H9 (cell line): ENCODE measurements at regions not wholly inside any gene's neighbourhood (a gene's known extent, or its start where the extent isn't known, plus 50 kb on each side); places are given as distances from the start of the nearest gene placed in this dataset.

Source experiments
- DNase-seq: peaks from one replicate; pipeline ENCODE4 v3.0.0-alpha.2; 2017
- H2AFZ ChIP-seq: one replicate; pipeline ENCODE4 v1.6.1; 2013; ENCODE audit warnings: mild to moderate bottlenecking, low read length, control low read depth, moderate library complexity
- H2AK5ac ChIP-seq: 2 replicates; pipeline ENCODE4 v1.6.1; 2013; ENCODE audit warnings: low read length, control low read depth, mixed read lengths; ENCODE audit not compliant: insufficient read length
- H2BK120ac ChIP-seq: one replicate; pipeline ENCODE4 v1.6.1; 2013; ENCODE audit warnings: low read depth, mild to moderate bottlenecking, low read length, control low read depth, inconsistent platforms; ENCODE audit not compliant: poor library complexity, severe bottlenecking
- H2BK12ac ChIP-seq: 2 replicates; pipeline ENCODE4 v1.6.1; 2013; ENCODE audit warnings: low read length, control low read depth, mixed read lengths, low read depth; ENCODE audit not compliant: insufficient read length
- H2BK15ac ChIP-seq: 2 replicates; pipeline ENCODE4 v1.6.1; 2013; ENCODE audit warnings: low read depth, low read length, control low read depth
- H2BK20ac ChIP-seq: one replicate; pipeline ENCODE4 v1.6.1; 2013; ENCODE audit warnings: low read depth, mild to moderate bottlenecking, low read length, control low read depth, inconsistent platforms; ENCODE audit not compliant: poor library complexity, severe bottlenecking
- H2BK5ac ChIP-seq: 2 replicates; pipeline ENCODE4 v1.6.1; 2013; ENCODE audit warnings: low read length, control low read depth, mixed read lengths; ENCODE audit not compliant: insufficient read length
- H3K14ac ChIP-seq: 2 replicates; pipeline ENCODE4 v1.6.1; 2013; ENCODE audit warnings: low read length, control low read depth; ENCODE audit not compliant: insufficient read depth
- H3K18ac ChIP-seq: 2 replicates; pipeline ENCODE4 v1.6.1; 2013; ENCODE audit warnings: low read depth, mild to moderate bottlenecking, mixed read lengths, low read length, control low read depth; ENCODE audit not compliant: insufficient read length
- H3K23ac ChIP-seq: 2 replicates; pipeline ENCODE4 v1.6.1; 2013; ENCODE audit warnings: low read length, control low read depth, mixed read lengths, low read depth; ENCODE audit not compliant: insufficient read length
- H3K23me2 ChIP-seq: 2 replicates; pipeline ENCODE4 v1.6.1; 2013; ENCODE audit warnings: low read depth, mild to moderate bottlenecking, mixed read lengths, low read length, control low read depth; ENCODE audit not compliant: insufficient read length, poor library complexity, severe bottlenecking
- H3K27ac ChIP-seq: 2 replicates; pipeline ENCODE4 v1.5.1; 2013; ENCODE audit warnings: low read length, control low read depth, mixed read lengths, low read depth; ENCODE audit not compliant: insufficient read length
- H3K27me3 ChIP-seq: 2 replicates; pipeline ENCODE4 v1.6.1; 2013; ENCODE audit warnings: low read length, control low read depth, inconsistent platforms; ENCODE audit not compliant: insufficient read depth
- H3K4ac ChIP-seq: 2 replicates; pipeline ENCODE4 v1.6.1; 2013; ENCODE audit warnings: low read depth, mild to moderate bottlenecking, control low read depth, inconsistent platforms, low read length, moderate library complexity
- H3K4me1 ChIP-seq: 2 replicates; pipeline ENCODE4 v1.6.1; 2013; ENCODE audit warnings: low read length, control low read depth, inconsistent platforms; ENCODE audit not compliant: insufficient read depth
- H3K4me2 ChIP-seq: 2 replicates; pipeline ENCODE4 v1.6.1; 2013; ENCODE audit warnings: low read length, control low read depth, mixed read lengths; ENCODE audit not compliant: insufficient read length, insufficient read depth
- H3K56ac ChIP-seq: 2 replicates; pipeline ENCODE4 v1.6.1; 2013; ENCODE audit warnings: low read depth, mild to moderate bottlenecking, mixed read lengths, low read length, control low read depth; ENCODE audit not compliant: insufficient read length
- H3K79me1 ChIP-seq: 2 replicates; pipeline ENCODE4 v1.6.1; 2013; ENCODE audit warnings: low read depth, mild to moderate bottlenecking, moderate library complexity, low read length, control low read depth, inconsistent platforms; ENCODE audit not compliant: insufficient read depth, poor library complexity, severe bottlenecking
- H3K79me2 ChIP-seq: 2 replicates; pipeline ENCODE4 v1.6.1; 2013; ENCODE audit warnings: low read length, control low read depth, inconsistent platforms; ENCODE audit not compliant: insufficient read depth
- H3K9ac ChIP-seq: 2 replicates; pipeline ENCODE4 v1.6.1; 2013; ENCODE audit warnings: low read length, control low read depth, mixed read lengths; ENCODE audit not compliant: insufficient read length; ENCODE audit errors: extremely low read depth
- H3K9me3 ChIP-seq: one replicate; pipeline ENCODE4 v1.6.1; 2013; ENCODE audit warnings: low read depth, low read length, inconsistent platforms; ENCODE audit not compliant: control insufficient read depth
- H3T11ph ChIP-seq: one replicate; pipeline ENCODE4 v1.6.1; 2013; ENCODE audit warnings: mild to moderate bottlenecking, low read length, control low read depth, inconsistent platforms
- H4K20me1 ChIP-seq: one replicate; pipeline ENCODE4 v1.6.1; 2013; ENCODE audit not compliant: control insufficient read depth, insufficient read length, insufficient read depth
- H4K5ac ChIP-seq: 2 replicates; pipeline ENCODE4 v1.6.1; 2013; ENCODE audit warnings: low read depth, mild to moderate bottlenecking, mixed read lengths, low read length, control low read depth; ENCODE audit not compliant: insufficient read length
- H4K8ac ChIP-seq: replicated peaks from 2 replicates; pipeline ENCODE4 v1.6.1; 2013; ENCODE audit warnings: low read length, control low read depth, mixed read lengths, low read depth; ENCODE audit not compliant: insufficient read length
- H4K91ac ChIP-seq: 2 replicates; pipeline ENCODE4 v1.6.1; 2013; ENCODE audit warnings: low read depth, mild to moderate bottlenecking, moderate library complexity, mixed read lengths, low read length, control low read depth; ENCODE audit not compliant: insufficient read length
- H3K27ac Mint-ChIP-seq, 3 experiments: 2 replicates in 2 of 3; 3 replicates in 1 of 3; pipeline ENCODE4 v1.8.0; 2020 to 2021; ENCODE audit warnings: mixed read lengths in 3 of 3, mild to moderate bottlenecking in 1 of 3, moderate library complexity in 1 of 3
- H3K27me3 Mint-ChIP-seq: 2 replicates; pipeline ENCODE4 v1.8.0; 2021; ENCODE audit warnings: low read depth, mild to moderate bottlenecking, moderate library complexity, mixed read lengths
- H3K36me3 Mint-ChIP-seq, 3 experiments: 2 replicates in 2 of 3; 3 replicates in 1 of 3; pipeline ENCODE4 v1.8.0; 2020 to 2021; ENCODE audit warnings: low read depth in 3 of 3, mixed read lengths in 3 of 3; ENCODE audit not compliant: insufficient read depth in 1 of 3
- H3K4me1 Mint-ChIP-seq, 2 experiments: 2 replicates each; pipeline ENCODE4 v1.8.0; 2020; ENCODE audit warnings: mixed read lengths in 2 of 2
- H3K4me3 Mint-ChIP-seq, 2 experiments: 2 replicates in 1 of 2; 3 replicates in 1 of 2; pipeline ENCODE4 v1.8.0; 2020 to 2021; ENCODE audit warnings: mild to moderate bottlenecking in 2 of 2, mixed read lengths in 2 of 2, moderate library complexity in 1 of 2
- H3K9me3 Mint-ChIP-seq, 2 experiments: 2 replicates in 1 of 2; 3 replicates in 1 of 2; pipeline ENCODE4 v1.8.0; 2020; ENCODE audit warnings: mild to moderate bottlenecking in 2 of 2, mixed read lengths in 2 of 2, moderate library complexity in 1 of 2
- CTCF ChIP-seq: fragments of 200-600 bp; sonication (generic); conservative IDR thresholded peaks from 3 replicates; pipeline ENCODE4 v1.8.0; 2021; ENCODE audit warnings: antibody characterized with exemption, mild to moderate bottlenecking
- WGBS: extraction: QIAGEN DNeasy Blood & Tissue Kit; methylation state at CpG from one replicate; pipeline ENCODE4 v1.1.7; 2013; ENCODE audit warnings: missing lambda C conversion rate, low lambda C conversion rate, mixed read lengths; ENCODE audit not compliant: insufficient read length; ENCODE audit errors: extremely low coverage; 5-methylcytosine and 5-hydroxymethylcytosine counted together

GRCh38 chr3:19596408-19596807 lies 337.6 kb downstream of the EFHB start:
- H3K27ac ChIP-seq, result no peak overlapping the region
- no peak overlapping the region for H3K4me3 Mint-ChIP-seq

More at GRCh38 chr3:19596408-19596807, 337.6 kb downstream of the EFHB start:
- no peak overlapping the region for H2BK15ac ChIP-seq
- H3K56ac ChIP-seq, result no peak overlapping the region
- WGBS, result no CpG with 5 or more reads among the region's 1 CpG
- H3K4me1 ChIP-seq, result no peaks in the 10 kb centered on the region
- Mint-ChIP-seq H3K4me1 (no peaks in the 10 kb centered on the region), H3K27me3 (no peaks in the 10 kb centered on the region), H3K36me3 (no peaks in the 10 kb centered on the region; a peak in 1 of 7 replicates), H3K27ac (no peak overlapping the region), H3K9me3 (peaks cover 0 to 2% of the 10 kb centered on the region in 2 experiments; a peak in 4 of 5 replicates)
- H3K4me2 ChIP-seq, result no peak overlapping the region
- H2BK5ac ChIP-seq, result no peak overlapping the region
- no peak overlapping the region for H3K18ac ChIP-seq
- H2BK20ac ChIP-seq, result no peak overlapping the region
- no peak overlapping the region for H2BK12ac ChIP-seq
- no peak overlapping the region for H2AFZ ChIP-seq
- no peak overlapping the region for H2AK5ac ChIP-seq
- no peak overlapping the region for H3T11ph ChIP-seq
- no peak overlapping the region for H2BK120ac ChIP-seq
- no peaks in the 10 kb centered on the region for H3K79me2 ChIP-seq
- no peaks in the 10 kb centered on the region for H3K23me2 ChIP-seq
- H3K9ac ChIP-seq, result no peak overlapping the region
- H3K9me3 ChIP-seq, result no peaks in the 10 kb centered on the region
- no peaks in the 10 kb centered on the region for H4K20me1 ChIP-seq
- no peak overlapping the region for H3K23ac ChIP-seq
- no peak overlapping the region for H3K4ac ChIP-seq
- H3K27me3 ChIP-seq, result no peaks in the 10 kb centered on the region
- no peak overlapping the region for H4K8ac ChIP-seq
- no peak overlapping the region for H4K5ac ChIP-seq
- H3K79me1 ChIP-seq, result no peaks in the 10 kb centered on the region
- no peak overlapping the region for H4K91ac ChIP-seq
- DNase-seq, result no peak
- no peak for TF ChIP-seq CTCF
- no peak overlapping the region for H3K14ac ChIP-seq
